ENCODE measurements at regions not wholly inside any gene's neighbourhood (a gene's known extent, or its start where the extent isn't known, plus 50 kb on each side); places are given as distances from the start of the nearest gene placed in this dataset.
A peak's percentile ranks its signal among the peaks of the same experiment; 100 is the strongest.

DNA sequence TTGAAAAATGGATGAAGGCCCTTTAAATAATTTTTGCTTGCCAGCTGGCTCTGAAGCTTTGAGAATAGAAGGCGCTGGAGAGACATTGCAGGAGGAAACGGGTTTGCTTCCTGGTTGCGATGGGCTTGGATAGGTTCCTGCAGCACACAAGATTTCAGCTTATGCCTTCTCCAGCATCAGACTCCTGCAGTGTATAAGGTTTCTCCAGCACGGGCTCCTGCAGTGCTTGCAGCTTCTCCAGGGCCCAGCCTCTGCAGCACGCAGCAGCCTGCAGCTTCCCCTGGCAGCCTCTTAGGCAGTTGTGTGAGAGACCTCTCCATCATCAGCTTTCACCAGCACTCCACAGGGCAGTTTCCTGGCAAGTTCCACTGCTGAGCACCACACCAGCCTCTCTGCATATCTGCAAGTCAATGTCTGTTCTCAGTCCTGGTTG lies 78.7 kb upstream of the ZDHHC17 start:
- ATAC-seq (replicated peaks in 1 of 4) (peak in 1 of 4 experiments; percentile 24), DNase-seq (no peak)
- H3K4me3 Mint-ChIP-seq: no peak overlapping the region
- Histone ChIP-seq H3K4me1 (ENCODE audit: control insufficient read depth in 1 of 2, extremely low read depth in 1 of 2, insufficient read depth in 2 of 2, low read length in 2 of 2) (no peaks in the 10 kb centered on the region), H3K27ac (ENCODE audit: low read length) (no peak overlapping the region), H3K4me3 (ENCODE audit: control insufficient read depth in 1 of 2, extremely low read depth in 1 of 2, low read length in 1 of 2) (no peak overlapping the region), H3K36me3 (ENCODE audit: control insufficient read depth in 2 of 2, extremely low read depth in 1 of 2, insufficient read depth in 1 of 2, low read length in 1 of 2) (no peaks in the 10 kb centered on the region), H3K27me3 (replicated peaks in 1 of 2; ENCODE audit: control insufficient read depth in 2 of 2, extremely low read depth in 1 of 2, insufficient read depth in 2 of 2, low read length in 1 of 2) (peaks cover 0 to 5% of the 10 kb centered on the region in 2 experiments), H3K9me3 (no peaks in the 10 kb centered on the region)
- ChIA-PET POLR2A (no interaction called here), CTCF (interaction anchor here in 1 of 2 donors (0.6 kb wide), 1 partner anchor 177 kb away, joined by 3 read pairs; no protein-coding TSS in a partner anchor)
- no peaks in the 10 kb centered on the region for H3K9me3 Mint-ChIP-seq
- H3K36me3 Mint-ChIP-seq: no peaks in the 10 kb centered on the region
- whole genome bisulfite sequencing (ENCODE audit: insufficient coverage): 24% methylated on average over 5 of the region's 5 CpGs
- H3K4me1 Mint-ChIP-seq: peaks cover 0 to 5% (median 4%) of the 10 kb centered on the region in 3 donors
- H3K27ac Mint-ChIP-seq: no peak overlapping the region
- no peaks in the 10 kb centered on the region for H3K27me3 Mint-ChIP-seq

- no CpG with 5 or more reads among the region's 3 CpGs for WGBS (ENCODE audit: insufficient coverage)
- Histone ChIP-seq H3K27me3 (replicated peaks in 1 of 2; ENCODE audit: control insufficient read depth in 2 of 2, extremely low read depth in 1 of 2, insufficient read depth in 2 of 2, low read length in 1 of 2) (peaks cover 0 to 3% of the 10 kb centered on the region in 2 experiments), H3K27ac (ENCODE audit: low read length) (no peak overlapping the region), H3K36me3 (ENCODE audit: control insufficient read depth in 2 of 2, extremely low read depth in 1 of 2, insufficient read depth in 1 of 2, low read length in 1 of 2) (no peaks in the 10 kb centered on the region), H3K4me3 (ENCODE audit: control insufficient read depth in 1 of 2, extremely low read depth in 1 of 2, low read length in 1 of 2) (no peak overlapping the region), H3K9me3 (no peaks in the 10 kb centered on the region), H3K4me1 (ENCODE audit: control insufficient read depth in 1 of 2, extremely low read depth in 1 of 2, insufficient read depth in 2 of 2, low read length in 2 of 2) (no peaks in the 10 kb centered on the region)
- Mint-ChIP-seq H3K27me3 (no peaks in the 10 kb centered on the region), H3K9me3 (no peaks in the 10 kb centered on the region), H3K27ac (no peak overlapping the region), H3K4me3 (no peak overlapping the region), H3K36me3 (no peaks in the 10 kb centered on the region), H3K4me1 (peaks cover 0 to 5% (median 4%) of the 10 kb centered on the region in 3 donors)
- ChIA-PET POLR2A (interaction anchor here in 1 of 2 donors (0.6 kb wide), 2 partner anchors 76 to 176 kb away, joined by 3 read pairs; no protein-coding TSS in a partner anchor), CTCF (interaction anchor here in 1 of 2 donors (0.9 kb wide), 1 partner anchor 106 kb away, joined by 3 read pairs; no protein-coding TSS in a partner anchor)
- ATAC-seq (replicated peaks in 1 of 4): no peak
- DNase-seq: no peak
These were observed 75.9 kb upstream of the ZDHHC17 start for GRCh38 chr12:76687981-76688380.

- H3K9me3 Mint-ChIP-seq: no peaks in the 10 kb centered on the region
- H3K4me3 Mint-ChIP-seq: no peak overlapping the region
- ATAC-seq (replicated peaks in 1 of 4): peak in 2 of 4 experiments; percentile 23 to 50
- peaks cover 0 to 3% of the 10 kb centered on the region in 2 experiments for H3K27me3 ChIP-seq (replicated peaks in 1 of 2; ENCODE audit: control insufficient read depth in 2 of 2, extremely low read depth in 1 of 2, insufficient read depth in 2 of 2, low read length in 1 of 2)
- no peaks in the 10 kb centered on the region for H3K36me3 ChIP-seq (ENCODE audit: control insufficient read depth in 2 of 2, extremely low read depth in 1 of 2, insufficient read depth in 1 of 2, low read length in 1 of 2)
- peaks cover 0 to 5% (median 4%) of the 10 kb centered on the region in 3 donors for H3K4me1 Mint-ChIP-seq
- no peak overlapping the region for H3K27ac Mint-ChIP-seq
- no CpG with 5 or more reads among the region's 2 CpGs for WGBS (ENCODE audit: insufficient coverage)
- DNase-seq: peak in 1 of 35 experiments; percentile 21
- no peaks in the 10 kb centered on the region for H3K4me1 ChIP-seq (ENCODE audit: control insufficient read depth in 1 of 2, extremely low read depth in 1 of 2, insufficient read depth in 2 of 2, low read length in 2 of 2)
- H3K27me3 Mint-ChIP-seq: no peaks in the 10 kb centered on the region
- no peak overlapping the region for H3K4me3 ChIP-seq (ENCODE audit: control insufficient read depth in 1 of 2, extremely low read depth in 1 of 2, low read length in 1 of 2)
- CTCF ChIA-PET: interaction anchor here in 1 of 2 donors (0.9 kb wide), 1 partner anchor 105 kb away, joined by 3 read pairs; no protein-coding TSS in a partner anchor
- POLR2A ChIA-PET: interaction anchor here in 1 of 2 donors (0.6 kb wide), 2 partner anchors 75 to 176 kb away, joined by 3 read pairs; no protein-coding TSS in a partner anchor
- no peaks in the 10 kb centered on the region for H3K36me3 Mint-ChIP-seq
- H3K27ac ChIP-seq (ENCODE audit: low read length): no peak overlapping the region
- H3K9me3 ChIP-seq: no peaks in the 10 kb centered on the region
These were observed 75.3 kb upstream of the ZDHHC17 start for GRCh38 chr12:76688631-76689030.

- 100% methylated on average over 1 of the region's 6 CpGs for WGBS (ENCODE audit: insufficient coverage)
- DNase-seq (no peak), ATAC-seq (replicated peaks in 1 of 4) (no peak)
- H3K36me3 ChIP-seq (ENCODE audit: control insufficient read depth in 2 of 2, extremely low read depth in 1 of 2, insufficient read depth in 1 of 2, low read length in 1 of 2): no peaks in the 10 kb centered on the region
- no peak overlapping the region for H3K27ac Mint-ChIP-seq
- no peaks in the 10 kb centered on the region for H3K9me3 Mint-ChIP-seq
- ChIA-PET POLR2A (no interaction called here), CTCF (no interaction called here)
- no peaks in the 10 kb centered on the region for H3K27me3 Mint-ChIP-seq
- no peak overlapping the region for H3K4me3 Mint-ChIP-seq
- no peaks in the 10 kb centered on the region for H3K36me3 Mint-ChIP-seq
- no peak overlapping the region for H3K4me3 ChIP-seq (ENCODE audit: control insufficient read depth in 1 of 2, extremely low read depth in 1 of 2, low read length in 1 of 2)
- no peaks in the 10 kb centered on the region for H3K4me1 ChIP-seq (ENCODE audit: control insufficient read depth in 1 of 2, extremely low read depth in 1 of 2, insufficient read depth in 2 of 2, low read length in 2 of 2)
- no peaks in the 10 kb centered on the region for H3K27me3 ChIP-seq (replicated peaks in 1 of 2; ENCODE audit: control insufficient read depth in 2 of 2, extremely low read depth in 1 of 2, insufficient read depth in 2 of 2, low read length in 1 of 2)
- no peaks in the 10 kb centered on the region for H3K4me1 Mint-ChIP-seq
- no peaks in the 10 kb centered on the region for H3K9me3 ChIP-seq
- no peak overlapping the region for H3K27ac ChIP-seq (ENCODE audit: low read length)
These were observed 72.8 kb upstream of the ZDHHC17 start for GRCh38 chr12:76690921-76691700.

DNA sequence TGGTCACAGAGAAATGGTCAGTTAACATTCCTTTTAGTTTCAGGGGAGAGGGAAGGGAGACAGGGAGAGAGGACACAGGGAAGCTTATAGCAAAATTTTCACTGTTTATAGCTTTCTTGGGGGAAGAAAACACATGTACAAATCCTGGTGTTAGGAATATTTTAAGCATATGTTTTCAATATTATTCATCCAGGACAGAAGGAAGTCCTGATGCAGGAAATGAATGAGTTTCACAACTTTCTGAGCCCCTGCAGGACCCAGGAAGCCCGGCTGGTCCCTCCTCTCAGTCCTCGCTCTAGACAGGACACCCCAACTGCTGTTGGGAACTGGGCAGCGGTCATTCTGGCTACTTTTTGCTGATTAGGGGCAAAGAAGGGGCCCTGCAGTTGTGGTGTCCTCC lies 71.1 kb upstream of the ZDHHC17 start:
- no peaks in the 10 kb centered on the region for H3K4me1 Mint-ChIP-seq
- Histone ChIP-seq H3K36me3 (ENCODE audit: control insufficient read depth in 2 of 2, extremely low read depth in 1 of 2, insufficient read depth in 1 of 2, low read length in 1 of 2) (no peaks in the 10 kb centered on the region), H3K27me3 (replicated peaks in 1 of 2; ENCODE audit: control insufficient read depth in 2 of 2, extremely low read depth in 1 of 2, insufficient read depth in 2 of 2, low read length in 1 of 2) (no peaks in the 10 kb centered on the region), H3K4me1 (ENCODE audit: control insufficient read depth in 1 of 2, extremely low read depth in 1 of 2, insufficient read depth in 2 of 2, low read length in 2 of 2) (no peaks in the 10 kb centered on the region), H3K27ac (ENCODE audit: low read length) (no peak overlapping the region), H3K4me3 (ENCODE audit: control insufficient read depth in 1 of 2, extremely low read depth in 1 of 2, low read length in 1 of 2) (no peak overlapping the region), H3K9me3 (no peaks in the 10 kb centered on the region)
- no peak for DNase-seq
- ChIA-PET POLR2A (no interaction called here), CTCF (no interaction called here)
- no peak overlapping the region for H3K27ac Mint-ChIP-seq
- no peaks in the 10 kb centered on the region for H3K9me3 Mint-ChIP-seq
- no peak overlapping the region for H3K4me3 Mint-ChIP-seq
- H3K27me3 Mint-ChIP-seq: no peaks in the 10 kb centered on the region
- no peak for ATAC-seq (replicated peaks in 1 of 4)
- H3K36me3 Mint-ChIP-seq: no peaks in the 10 kb centered on the region
- 88% methylated on average over 1 of the region's 3 CpGs for WGBS (ENCODE audit: insufficient coverage)

DNA sequence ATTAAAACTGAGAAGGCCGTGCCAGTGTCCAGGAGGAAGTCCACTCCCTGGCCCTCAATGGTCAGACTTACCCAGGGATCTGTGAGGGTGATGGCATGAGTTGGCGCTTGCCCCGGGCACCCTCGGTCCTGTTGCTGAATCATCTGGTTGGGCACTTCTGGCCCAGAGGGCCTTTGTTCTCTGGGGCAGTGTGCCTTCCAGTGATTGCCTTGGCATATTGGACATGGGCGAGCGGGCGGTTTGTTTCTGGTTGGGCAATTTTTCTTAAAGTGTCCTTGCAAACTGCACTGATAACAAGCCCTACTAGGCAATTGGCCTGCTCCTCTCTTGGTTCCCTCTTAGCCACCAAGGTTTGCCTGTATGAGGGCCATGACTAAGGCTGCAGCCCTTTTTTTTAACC lies 69.5 kb upstream of the ZDHHC17 start:
- no peaks in the 10 kb centered on the region for H3K9me3 Mint-ChIP-seq
- H3K27ac Mint-ChIP-seq: no peak overlapping the region
- H3K36me3 ChIP-seq (ENCODE audit: control insufficient read depth in 2 of 2, extremely low read depth in 1 of 2, insufficient read depth in 1 of 2, low read length in 1 of 2): no peaks in the 10 kb centered on the region
- no peaks in the 10 kb centered on the region for H3K36me3 Mint-ChIP-seq
- ChIA-PET POLR2A (no interaction called here), CTCF (no interaction called here)
- no peak overlapping the region for H3K4me3 Mint-ChIP-seq
- no peaks in the 10 kb centered on the region for H3K9me3 ChIP-seq
- no peak for ATAC-seq (replicated peaks in 1 of 4)
- 92% methylated on average over 7 of the region's 7 CpGs for WGBS (ENCODE audit: insufficient coverage)
- H3K27ac ChIP-seq (ENCODE audit: low read length): no peak overlapping the region
- H3K27me3 Mint-ChIP-seq: no peaks in the 10 kb centered on the region
- no peak for DNase-seq
- no peaks in the 10 kb centered on the region for H3K27me3 ChIP-seq (replicated peaks in 1 of 2; ENCODE audit: control insufficient read depth in 2 of 2, extremely low read depth in 1 of 2, insufficient read depth in 2 of 2, low read length in 1 of 2)
- no peak overlapping the region for H3K4me3 ChIP-seq (ENCODE audit: control insufficient read depth in 1 of 2, extremely low read depth in 1 of 2, low read length in 1 of 2)
- no peaks in the 10 kb centered on the region for H3K4me1 Mint-ChIP-seq
- no peaks in the 10 kb centered on the region for H3K4me1 ChIP-seq (ENCODE audit: control insufficient read depth in 1 of 2, extremely low read depth in 1 of 2, insufficient read depth in 2 of 2, low read length in 2 of 2)

All from T-cell (primary cell).